Vagina (tissue), 2 donors: ENCODE measurements at regions not wholly inside any gene's neighbourhood (a gene's known extent, or its start where the extent isn't known, plus 50 kb on each side); places are given as distances from the start of the nearest gene placed in this dataset.

Experiments
- CTCF ChIP-seq, 3 experiments: fragments of 450-650 bp in 2 of 3; fragments of 200-600 bp in 1 of 3; sonication (generic) in 1 of 3; IDR thresholded peaks; one replicate each; pipeline ENCODE4 v1.5.1; 2017 to 2019; ENCODE audit warnings: antibody characterized with exemption in 3 of 3, mild to moderate bottlenecking in 2 of 3, moderate library complexity in 2 of 3
- POLR2A ChIP-seq, 2 donors: fragments of 450-650 bp; IDR thresholded peaks; one replicate each; pipeline ENCODE4 v1.6.1; 2017; ENCODE audit warnings: antibody characterized with exemption in 2 of 2, mild to moderate bottlenecking in 2 of 2, moderate library complexity in 2 of 2
- POLR2AphosphoS5 ChIP-seq, 2 donors: sonication (generic); formaldehyde crosslinking; IDR thresholded peaks; one replicate each; pipeline ENCODE4 v1.9.0; 2017; ENCODE audit warnings: antibody characterized with exemption in 2 of 2, mild to moderate bottlenecking in 2 of 2, low read depth in 1 of 2; ENCODE audit not compliant: insufficient read depth in 1 of 2

GRCh38 chr2:83582589-83582988, 876.5 kb downstream of the SUCLG1 start:
- no peak for TF ChIP-seq CTCF (IDR thresholded peaks at IDR 0.05)
- no peak for TF ChIP-seq POLR2AphosphoS5 (IDR thresholded peaks at IDR 0.05; ENCODE audit: insufficient read depth in 1 of 2, low read depth in 1 of 2)
- TF ChIP-seq POLR2A (IDR thresholded peaks at IDR 0.05) = no peak
